Keratinocyte (primary cell): ENCODE measurements at regions not wholly inside any gene's neighbourhood (a gene's known extent, or its start where the extent isn't known, plus 50 kb on each side); places are given as distances from the start of the nearest gene placed in this dataset.

Experiments
- DNase-seq: peaks from one replicate; pipeline ENCODE4 v3.0.0-alpha.2; 2011; ENCODE audit warnings: low read depth, missing footprints, low spot score
- FAIRE-seq: peaks from 2 replicates; lab custom pipeline; 2011; peaks lifted over from hg19 to GRCh38; lab: Jason Lieb, UNC
- H2AFZ ChIP-seq: 2 replicates; pipeline ENCODE4 v1.6.0; 2012; ENCODE audit warnings: low read length, control low read depth, inconsistent platforms; ENCODE audit not compliant: control insufficient read depth
- H3K27ac ChIP-seq: 2 replicates; pipeline ENCODE4 v1.5.1; 2011; ENCODE audit warnings: low read length; ENCODE audit not compliant: control insufficient read depth, insufficient read depth
- H3K27me3 ChIP-seq: 3 replicates; pipeline ENCODE4 v1.6.0; 2011; ENCODE audit warnings: low read length; ENCODE audit not compliant: control insufficient read depth, insufficient read depth; ENCODE audit errors: extremely low read depth
- H3K36me3 ChIP-seq, 2 experiments: 2 replicates in 1 of 2; 3 replicates in 1 of 2; pipeline ENCODE4 v1.5.1; 2011; ENCODE audit warnings: low read length in 2 of 2, mild to moderate bottlenecking in 1 of 2; ENCODE audit not compliant: control insufficient read depth in 2 of 2, insufficient read depth in 2 of 2; ENCODE audit errors: extremely low read depth in 1 of 2
- H3K4me1 ChIP-seq: 3 replicates; pipeline ENCODE4 v1.5.1; 2011; ENCODE audit warnings: low read length; ENCODE audit not compliant: control insufficient read depth, insufficient read depth; ENCODE audit errors: extremely low read depth
- H3K4me2 ChIP-seq: 3 replicates; pipeline ENCODE4 v1.6.0; 2011; ENCODE audit warnings: low read depth, low read length; ENCODE audit not compliant: control insufficient read depth, insufficient read depth; ENCODE audit errors: extremely low read depth
- H3K4me3 ChIP-seq, 3 experiments: fragments of 200-600 bp in 1 of 3; sonication (generic) in 1 of 3; 2 replicates in 2 of 3; 3 replicates in 1 of 3; pipeline ENCODE4 v1.5.1; 2011 to 2016; ENCODE audit warnings: low read length in 3 of 3, mild to moderate bottlenecking in 3 of 3, control low read depth in 2 of 3, inconsistent platforms in 1 of 3, low read depth in 1 of 3, mixed read lengths in 1 of 3, mixed run types in 1 of 3, moderate library complexity in 1 of 3; ENCODE audit not compliant: control insufficient read depth in 2 of 3, insufficient read depth in 2 of 3; ENCODE audit errors: extremely low read depth in 1 of 3
- H3K79me2 ChIP-seq: 2 replicates; pipeline ENCODE4 v1.6.0; 2012; ENCODE audit warnings: low read length; ENCODE audit not compliant: control insufficient read depth, insufficient read depth
- H3K9ac ChIP-seq: 3 replicates; pipeline ENCODE4 v1.6.0; 2011; ENCODE audit warnings: low read length; ENCODE audit not compliant: control insufficient read depth, insufficient read depth; ENCODE audit errors: extremely low read depth
- H3K9me1 ChIP-seq: 3 replicates; pipeline ENCODE4 v1.6.0; 2011; ENCODE audit warnings: low read length; ENCODE audit not compliant: control insufficient read depth, insufficient read depth; ENCODE audit errors: extremely low read depth
- H3K9me3 ChIP-seq: 2 replicates; pipeline ENCODE4 v1.5.1; 2012; ENCODE audit warnings: low read depth, low read length; ENCODE audit not compliant: control insufficient read depth
- H4K20me1 ChIP-seq: 3 replicates; pipeline ENCODE4 v1.6.0; 2011; ENCODE audit warnings: low read length; ENCODE audit not compliant: control insufficient read depth, insufficient read depth; ENCODE audit errors: extremely low read depth
- EZH2 ChIP-seq: IDR thresholded peaks from one replicate; pipeline ENCODE4 v1.6.1; 2012; ENCODE audit warnings: inconsistent platforms, mild to moderate bottlenecking, low read length, moderate library complexity
- dilution Hi-C: fragments of 300-500 bp; cut with MboI; formaldehyde crosslinking; loops from one replicate; pipeline ENCODE4 v1.7.0; 2020; ENCODE audit warnings: low sequenced_read_pairs; ENCODE audit not compliant: extremely low pct_ligation_motif_present
- TF ChIP-seq, protein P1 (sequence below), 3 experiments: IDR thresholded peaks in 1 of 3; conservative IDR thresholded peaks in 1 of 3; optimal IDR thresholded peaks in 1 of 3; 2 replicates in 2 of 3; 3 replicates in 1 of 3; pipeline versions ENCODE3 to v1.5.1; 2011; ENCODE audit warnings: low read length in 3 of 3, mild to moderate bottlenecking in 3 of 3, moderate library complexity in 2 of 3, control low read depth in 1 of 3, inconsistent platforms in 1 of 3; ENCODE audit not compliant: insufficient read depth in 2 of 3; ENCODE audit errors: extremely low read depth in 1 of 3

DNA sequence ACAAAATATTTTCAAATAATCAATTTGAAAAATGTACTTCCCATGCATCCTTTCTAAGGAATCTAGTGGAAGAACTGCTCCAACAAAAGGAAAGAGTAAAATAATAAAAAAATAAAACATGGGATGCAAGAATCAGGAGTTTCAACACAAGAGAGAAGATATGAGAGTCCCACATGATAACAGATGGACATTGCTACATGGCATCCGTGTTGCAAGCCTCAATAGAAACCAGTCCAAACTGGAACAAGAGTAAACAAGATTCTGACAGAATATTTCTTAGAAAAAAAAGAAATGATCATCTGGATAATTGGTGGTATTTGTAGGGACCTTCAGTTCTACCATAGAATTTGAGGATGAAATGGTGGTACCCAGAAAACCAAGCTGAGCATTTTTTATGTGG is 186.8 kb downstream of the FRK start:
- no peaks in the 10 kb centered on the region for H3K4me1 ChIP-seq
- H3K4me3 ChIP-seq: no peak overlapping the region
- TF ChIP-seq EZH2: no peak
- TF ChIP-seq, protein P1, sequence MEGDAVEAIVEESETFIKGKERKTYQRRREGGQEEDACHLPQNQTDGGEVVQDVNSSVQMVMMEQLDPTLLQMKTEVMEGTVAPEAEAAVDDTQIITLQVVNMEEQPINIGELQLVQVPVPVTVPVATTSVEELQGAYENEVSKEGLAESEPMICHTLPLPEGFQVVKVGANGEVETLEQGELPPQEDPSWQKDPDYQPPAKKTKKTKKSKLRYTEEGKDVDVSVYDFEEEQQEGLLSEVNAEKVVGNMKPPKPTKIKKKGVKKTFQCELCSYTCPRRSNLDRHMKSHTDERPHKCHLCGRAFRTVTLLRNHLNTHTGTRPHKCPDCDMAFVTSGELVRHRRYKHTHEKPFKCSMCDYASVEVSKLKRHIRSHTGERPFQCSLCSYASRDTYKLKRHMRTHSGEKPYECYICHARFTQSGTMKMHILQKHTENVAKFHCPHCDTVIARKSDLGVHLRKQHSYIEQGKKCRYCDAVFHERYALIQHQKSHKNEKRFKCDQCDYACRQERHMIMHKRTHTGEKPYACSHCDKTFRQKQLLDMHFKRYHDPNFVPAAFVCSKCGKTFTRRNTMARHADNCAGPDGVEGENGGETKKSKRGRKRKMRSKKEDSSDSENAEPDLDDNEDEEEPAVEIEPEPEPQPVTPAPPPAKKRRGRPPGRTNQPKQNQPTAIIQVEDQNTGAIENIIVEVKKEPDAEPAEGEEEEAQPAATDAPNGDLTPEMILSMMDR (optimal IDR thresholded peaks at IDR 0.05 in 1 of 3, IDR thresholded peaks at IDR 0.05 in 1 of 3, conservative IDR thresholded peaks at IDR 0.05 in 1 of 3; ENCODE audit: extremely low read depth in 1 of 3, insufficient read depth in 2 of 3, low read length in 3 of 3): no peak
- H3K9me3 ChIP-seq: no peaks in the 10 kb centered on the region
- no peak overlapping the region for H3K4me2 ChIP-seq
- H3K27ac ChIP-seq: no peak overlapping the region
- DNase-seq: no peak
- H4K20me1 ChIP-seq: no peaks in the 10 kb centered on the region
- no peak overlapping the region for H3K9ac ChIP-seq
- no peak for FAIRE-seq
- H3K9me1 ChIP-seq: no peaks in the 10 kb centered on the region
- no peaks in the 10 kb centered on the region for H3K79me2 ChIP-seq
- H3K27me3 ChIP-seq: peaks cover 3% of the 10 kb centered on the region
- H3K36me3 ChIP-seq: no peaks in the 10 kb centered on the region
- dilution Hi-C loops: no loop called here
- H2AFZ ChIP-seq: no peak overlapping the region

DNA sequence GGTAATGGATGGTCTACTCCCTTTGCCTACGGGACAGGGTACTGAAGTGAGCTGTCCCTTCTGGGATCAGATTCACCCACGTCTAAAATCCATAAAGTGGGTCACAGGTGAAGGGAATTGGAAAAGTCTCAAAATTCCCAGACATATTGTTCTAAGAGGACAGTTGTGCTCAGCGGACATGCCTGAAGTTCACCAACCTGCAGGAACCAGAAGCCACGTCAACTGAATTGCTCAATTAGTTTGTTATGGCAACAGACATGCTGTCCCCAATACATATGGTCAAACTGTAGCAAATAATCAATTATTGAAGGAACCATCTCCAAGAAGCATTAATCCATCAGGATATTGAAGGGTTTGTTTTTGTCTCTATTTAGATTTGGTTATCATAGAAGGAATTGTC is 190.2 kb downstream of the FRK start:
- dilution Hi-C loops: no loop called here
- no peak overlapping the region for H3K4me2 ChIP-seq
- DNase-seq: no peak
- no peak overlapping the region for H2AFZ ChIP-seq
- H3K36me3 ChIP-seq: no peaks in the 10 kb centered on the region
- FAIRE-seq: no peak
- TF ChIP-seq EZH2: no peak
- TF ChIP-seq, protein P1 (optimal IDR thresholded peaks at IDR 0.05 in 1 of 3, IDR thresholded peaks at IDR 0.05 in 1 of 3, conservative IDR thresholded peaks at IDR 0.05 in 1 of 3; ENCODE audit: extremely low read depth in 1 of 3, insufficient read depth in 2 of 3, low read length in 3 of 3): no peak
- H3K79me2 ChIP-seq: no peaks in the 10 kb centered on the region
- no peaks in the 10 kb centered on the region for H3K9me3 ChIP-seq
- no peaks in the 10 kb centered on the region for H3K9me1 ChIP-seq
- H3K4me1 ChIP-seq: no peaks in the 10 kb centered on the region
- H3K27me3 ChIP-seq: peaks cover 3% of the 10 kb centered on the region
- H3K9ac ChIP-seq: no peak overlapping the region
- H4K20me1 ChIP-seq: no peaks in the 10 kb centered on the region
- no peak overlapping the region for H3K4me3 ChIP-seq
- no peak overlapping the region for H3K27ac ChIP-seq
